BLaER1 (cell line): ENCODE measurements at regions not wholly inside any gene's neighbourhood (a gene's known extent, or its start where the extent isn't known, plus 50 kb on each side); places are given as distances from the start of the nearest gene placed in this dataset.
"Not testable (repeated sequence)": the region's sequence is repeated elsewhere in the genome, so short reads cannot be mapped to it uniquely, and the experiment has no call there.

ENCODE experiments used
- H3K27ac ChIP-seq: shearing (Covaris generic); formaldehyde crosslinking; 2 replicates; pipeline ENCODE4 v1.8.1; 2022
- H3K27me3 ChIP-seq: shearing (Covaris generic); formaldehyde crosslinking; 2 replicates; pipeline ENCODE4 v1.8.1; 2022
- H3K36me3 ChIP-seq: shearing (Covaris generic); formaldehyde crosslinking; 2 replicates; pipeline ENCODE4 v1.8.1; 2022
- H3K4me1 ChIP-seq: shearing (Covaris generic); formaldehyde crosslinking; 2 replicates; pipeline ENCODE4 v1.8.1; 2022
- H3K4me2 ChIP-seq: shearing (Covaris generic); formaldehyde crosslinking; 2 replicates; pipeline ENCODE4 v1.8.1; 2022
- H3K4me3 ChIP-seq: shearing (Covaris generic); formaldehyde crosslinking; 2 replicates; pipeline ENCODE4 v1.8.1; 2022
- H3K9ac ChIP-seq: shearing (Covaris generic); formaldehyde crosslinking; 2 replicates; pipeline ENCODE4 v1.8.1; 2022
- H3K9me3 ChIP-seq: shearing (Covaris generic); formaldehyde crosslinking; 2 replicates; pipeline ENCODE4 v1.8.1; 2022
- H4K20me1 ChIP-seq: shearing (Covaris generic); formaldehyde crosslinking; 2 replicates; pipeline ENCODE4 v1.8.1; 2022
- Cebpa-rat ChIP-seq: shearing (Covaris generic); IDR thresholded peaks from 2 replicates; pipeline ENCODE4 v1.8.1; 2022

DNA sequence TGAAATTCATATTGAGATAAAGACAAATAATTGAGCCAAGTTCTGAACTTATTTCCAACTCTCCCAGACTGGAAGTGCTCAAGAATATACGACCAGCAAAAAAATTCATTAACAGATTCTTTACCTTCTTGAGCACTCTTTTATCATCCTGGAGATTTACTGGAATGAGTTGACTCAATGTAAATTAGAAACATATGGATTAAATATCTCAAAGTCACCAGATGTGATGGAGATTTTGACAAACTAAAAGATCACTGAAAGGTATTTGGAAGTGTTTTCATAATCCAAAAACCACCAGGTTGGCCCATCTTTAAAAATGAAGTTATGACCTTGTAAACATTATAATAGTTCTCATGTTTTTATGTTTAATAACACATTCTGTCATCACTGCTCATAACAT, 433.2 kb upstream of the RASGRP1 start:
- H3K9ac ChIP-seq: no peak overlapping the region
- H3K36me3 ChIP-seq: no peaks in the 10 kb centered on the region
- H3K4me2 ChIP-seq: no peak overlapping the region
- no peak overlapping the region for H3K27ac ChIP-seq
- H3K4me1 ChIP-seq: no peaks in the 10 kb centered on the region
- no peak overlapping the region for H3K4me3 ChIP-seq
- no peaks in the 10 kb centered on the region for H3K27me3 ChIP-seq
- TF ChIP-seq Cebpa-rat: no peak
- no peaks in the 10 kb centered on the region for H4K20me1 ChIP-seq
- no peaks in the 10 kb centered on the region for H3K9me3 ChIP-seq

DNA sequence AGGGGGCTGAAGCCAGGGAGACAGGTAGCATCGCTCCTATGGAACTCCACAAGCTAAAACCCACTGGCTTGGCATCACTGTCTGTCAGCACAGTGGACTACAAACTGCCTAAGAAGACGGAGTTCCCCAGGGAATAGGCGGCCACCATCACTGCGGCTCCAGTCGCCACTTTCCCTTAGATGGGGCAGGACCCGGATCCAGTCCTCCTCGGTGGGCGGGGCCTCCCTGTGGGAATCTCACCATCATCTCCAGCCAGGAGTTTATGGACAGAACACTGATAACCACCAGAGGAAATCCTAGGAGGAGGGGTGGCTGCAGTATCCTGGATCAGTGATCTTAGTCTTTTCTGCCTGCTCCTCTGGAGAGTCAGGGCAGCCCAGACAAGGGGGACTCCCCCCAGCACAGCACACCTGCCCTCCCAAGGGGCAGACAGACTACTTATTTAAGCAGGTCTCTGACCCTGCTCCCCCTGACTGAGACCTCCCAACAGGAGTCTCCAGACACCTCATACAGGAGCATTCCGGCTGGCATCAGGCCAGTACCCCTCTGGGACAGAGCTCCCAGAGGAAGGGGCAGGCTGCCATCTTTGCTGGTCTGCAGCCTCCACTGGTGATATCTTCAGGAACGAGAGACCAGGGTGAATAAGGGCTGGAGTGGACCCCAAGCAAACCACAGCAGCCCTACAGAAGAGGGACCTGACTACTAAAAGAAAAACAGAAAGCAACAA, 435.6 kb upstream of the RASGRP1 start:
- H3K27me3 ChIP-seq: no peaks in the 10 kb centered on the region
- no peaks in the 10 kb centered on the region for H4K20me1 ChIP-seq
- no peak overlapping the region for H3K4me3 ChIP-seq
- no peak overlapping the region for H3K9ac ChIP-seq
- no peak overlapping the region for H3K4me2 ChIP-seq
- no peak for TF ChIP-seq Cebpa-rat
- no peaks in the 10 kb centered on the region for H3K9me3 ChIP-seq
- no peaks in the 10 kb centered on the region for H3K36me3 ChIP-seq
- no peaks in the 10 kb centered on the region for H3K4me1 ChIP-seq
- no peak overlapping the region for H3K27ac ChIP-seq

DNA sequence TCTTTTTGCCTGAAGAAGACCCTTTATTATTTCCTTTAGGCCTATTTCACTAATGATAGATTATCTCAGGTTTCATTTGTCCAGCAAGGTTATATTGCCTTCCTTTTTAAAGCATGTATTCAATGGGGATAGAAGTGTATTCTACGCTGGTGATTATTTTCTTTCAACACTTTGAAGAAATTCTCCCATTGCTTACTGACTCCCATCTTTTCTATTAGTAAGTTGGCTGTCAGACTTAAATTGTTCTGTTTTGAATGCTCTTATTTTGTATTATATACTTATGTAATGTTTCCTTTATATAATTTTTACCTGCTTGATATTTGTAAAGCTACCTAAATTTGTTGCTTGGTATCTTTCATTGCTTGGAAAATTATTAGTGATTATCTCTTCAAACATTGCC, 445.1 kb upstream of the RASGRP1 start:
- H3K27me3 ChIP-seq: no peaks in the 10 kb centered on the region
- H3K9ac ChIP-seq: no peak overlapping the region
- no peaks in the 10 kb centered on the region for H3K9me3 ChIP-seq
- H3K4me2 ChIP-seq: no peak overlapping the region
- H3K36me3 ChIP-seq: no peaks in the 10 kb centered on the region
- H3K27ac ChIP-seq: no peak overlapping the region
- TF ChIP-seq Cebpa-rat: no peak
- H3K4me3 ChIP-seq: no peak overlapping the region
- no peaks in the 10 kb centered on the region for H3K4me1 ChIP-seq
- H4K20me1 ChIP-seq: no peaks in the 10 kb centered on the region

DNA sequence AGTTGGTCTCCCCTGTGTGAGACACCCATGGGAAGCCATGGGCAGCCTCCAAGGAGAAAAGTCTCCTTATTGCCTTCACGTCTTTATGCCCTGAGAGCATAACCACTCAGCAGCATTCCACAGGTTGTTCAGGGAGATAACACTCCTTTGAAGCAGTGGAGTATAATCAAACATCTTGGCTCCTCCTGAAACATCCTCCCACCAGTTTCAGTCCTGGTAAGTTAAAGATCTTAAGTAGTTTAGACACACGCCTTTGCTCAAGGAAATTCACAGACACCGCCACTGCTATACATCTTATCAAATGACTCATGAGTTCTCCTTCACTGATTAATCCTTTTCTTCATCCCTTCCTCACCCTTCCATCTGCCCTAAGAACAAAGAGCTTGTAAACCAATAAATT, 446.5 kb upstream of the RASGRP1 start:
- H3K9me3 ChIP-seq, H3K4me1 ChIP-seq, H3K27me3 ChIP-seq, H3K9ac ChIP-seq, H4K20me1 ChIP-seq, H3K4me3 ChIP-seq, H3K4me2 ChIP-seq, H3K27ac ChIP-seq, H3K36me3 ChIP-seq: not testable (repeated sequence)

DNA sequence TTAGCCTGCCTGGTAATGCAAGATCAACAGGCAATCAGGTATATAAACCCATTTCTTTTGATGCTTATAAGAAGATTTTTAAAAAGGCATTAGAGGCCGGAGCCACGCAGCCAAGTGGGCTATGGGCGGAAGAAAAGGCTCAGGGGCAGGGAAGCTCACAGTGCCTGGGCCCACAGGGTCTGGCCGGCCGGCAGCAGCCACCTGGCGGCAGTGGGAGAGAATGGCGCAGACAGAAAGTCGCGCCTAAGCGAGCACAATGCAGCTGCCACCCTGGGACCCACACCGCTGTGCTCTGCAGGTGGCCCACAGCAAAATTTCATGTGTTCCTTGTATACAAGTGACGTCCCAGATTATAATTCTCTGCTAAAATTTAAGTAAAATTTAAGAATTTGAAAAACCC, 448.6 kb upstream of the RASGRP1 start:
- H3K4me3 ChIP-seq: no peak overlapping the region
- no peak for TF ChIP-seq Cebpa-rat
- no peak overlapping the region for H3K4me2 ChIP-seq
- no peak overlapping the region for H3K9ac ChIP-seq
- H3K27me3 ChIP-seq: no peaks in the 10 kb centered on the region
- no peaks in the 10 kb centered on the region for H4K20me1 ChIP-seq
- no peaks in the 10 kb centered on the region for H3K36me3 ChIP-seq
- no peak overlapping the region for H3K27ac ChIP-seq
- H3K9me3 ChIP-seq: no peaks in the 10 kb centered on the region
- H3K4me1 ChIP-seq: no peaks in the 10 kb centered on the region

DNA sequence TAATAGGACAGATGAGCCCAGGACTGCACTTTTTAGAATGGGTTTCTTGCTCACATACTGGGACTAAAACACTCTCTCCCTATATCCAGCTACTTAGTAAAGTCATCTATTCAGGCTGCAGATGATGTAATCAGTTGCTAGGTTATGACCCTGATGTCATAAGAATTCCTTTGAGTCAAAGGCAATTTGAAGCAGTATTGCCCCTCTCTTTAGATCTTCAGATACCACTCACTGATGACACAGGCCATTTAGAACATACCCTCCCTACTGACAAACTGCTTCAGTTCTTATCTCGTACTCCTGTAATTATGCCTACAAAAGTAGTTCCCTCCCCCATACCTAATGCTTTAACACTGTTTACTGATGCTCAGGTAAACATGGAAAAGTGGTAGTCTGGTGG, 450.1 kb upstream of the RASGRP1 start:
- Histone ChIP-seq H3K27ac (no peak overlapping the region), H3K9ac (no peak overlapping the region), H4K20me1 (no peaks in the 10 kb centered on the region), H3K36me3 (no peaks in the 10 kb centered on the region), H3K27me3 (no peaks in the 10 kb centered on the region), H3K9me3 (no peaks in the 10 kb centered on the region), H3K4me3 (no peak overlapping the region), H3K4me1 (no peaks in the 10 kb centered on the region; the same call in 1 of the 2 replicates), H3K4me2 (no peak overlapping the region)
- no peak for TF ChIP-seq Cebpa-rat

DNA sequence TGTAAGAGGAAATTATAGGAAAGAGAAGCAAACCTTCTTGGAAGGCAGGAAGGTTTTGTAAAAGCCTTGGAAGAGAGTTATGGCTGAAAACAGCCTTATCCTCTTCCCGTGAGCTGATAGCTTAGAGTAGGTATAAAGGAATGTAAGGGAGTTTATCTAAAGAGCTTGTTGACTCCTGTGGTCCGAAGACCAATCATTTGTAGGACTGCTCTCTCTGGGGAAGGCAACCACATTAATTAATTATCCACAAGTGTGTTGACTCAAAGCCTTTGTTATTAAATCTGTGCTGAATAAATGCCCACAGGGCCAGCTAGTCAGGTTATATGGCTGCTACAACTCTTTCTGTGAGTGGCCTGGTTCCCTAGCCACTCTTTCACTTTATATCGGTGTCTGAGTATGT, 452.1 kb upstream of the RASGRP1 start:
- H4K20me1 ChIP-seq: no peaks in the 10 kb centered on the region
- H3K36me3 ChIP-seq: no peaks in the 10 kb centered on the region
- H3K27me3 ChIP-seq: no peaks in the 10 kb centered on the region
- H3K4me1 ChIP-seq: no peaks in the 10 kb centered on the region; the same call in 1 of the 2 replicates
- TF ChIP-seq Cebpa-rat: no peak
- no peak overlapping the region for H3K27ac ChIP-seq
- no peaks in the 10 kb centered on the region for H3K9me3 ChIP-seq
- H3K4me2 ChIP-seq: no peak overlapping the region
- no peak overlapping the region for H3K4me3 ChIP-seq
- no peak overlapping the region for H3K9ac ChIP-seq

DNA sequence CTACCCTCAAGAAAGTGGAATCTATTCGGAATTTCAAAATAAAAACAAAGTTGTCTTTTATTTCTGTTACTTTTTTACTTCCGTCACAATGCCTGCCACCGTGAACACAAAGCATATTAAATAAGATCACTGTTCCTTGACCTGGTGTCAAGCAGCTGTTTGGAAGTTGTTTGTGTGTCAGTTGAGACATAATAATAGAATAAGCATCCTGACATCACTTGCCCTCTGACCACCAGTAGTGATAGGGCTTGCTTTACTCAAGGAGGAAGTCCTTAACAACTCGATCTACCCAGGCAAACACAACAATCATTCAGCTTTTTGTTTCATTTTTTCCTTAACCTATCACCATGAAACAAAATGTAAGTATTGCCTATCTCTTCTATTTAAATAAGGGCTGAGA, 454.4 kb upstream of the RASGRP1 start:
- Histone ChIP-seq H3K4me1 (no peaks in the 10 kb centered on the region; the same call in 1 of the 2 replicates), H3K27me3 (no peaks in the 10 kb centered on the region), H3K27ac (no peak overlapping the region), H3K4me2 (no peak overlapping the region; the same call in 1 of the 2 replicates), H4K20me1 (no peaks in the 10 kb centered on the region), H3K9me3 (no peaks in the 10 kb centered on the region), H3K4me3 (no peak overlapping the region), H3K36me3 (no peaks in the 10 kb centered on the region), H3K9ac (no peak overlapping the region)
- TF ChIP-seq Cebpa-rat: no peak

DNA sequence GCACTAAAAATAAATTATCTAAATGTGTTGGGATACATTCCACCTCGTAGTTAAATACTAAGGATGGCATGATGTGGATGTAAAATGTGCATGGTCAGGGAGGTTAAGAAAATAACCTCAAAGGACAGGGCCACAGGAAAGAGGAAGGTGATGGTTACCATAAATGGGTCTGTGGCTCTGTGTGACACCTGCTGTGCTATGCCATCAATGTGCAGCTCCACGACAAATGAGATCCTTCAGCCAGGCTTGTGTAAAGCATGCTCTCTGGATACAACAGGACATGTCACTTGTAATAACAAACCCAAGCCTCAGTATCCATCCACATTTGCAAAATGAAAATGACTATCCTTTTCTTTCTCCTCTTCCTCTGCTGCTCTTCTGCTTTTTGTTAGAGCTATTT, 456.7 kb upstream of the RASGRP1 start:
- Histone ChIP-seq H3K4me3 (no peak overlapping the region), H3K9ac (no peak overlapping the region), H3K36me3 (no peaks in the 10 kb centered on the region), H3K4me1 (no peaks in the 10 kb centered on the region; the same call in 1 of the 2 replicates), H3K4me2 (no peak overlapping the region), H4K20me1 (no peaks in the 10 kb centered on the region), H3K9me3 (no peaks in the 10 kb centered on the region), H3K27ac (no peak overlapping the region), H3K27me3 (no peaks in the 10 kb centered on the region)
- TF ChIP-seq Cebpa-rat: no peak

DNA sequence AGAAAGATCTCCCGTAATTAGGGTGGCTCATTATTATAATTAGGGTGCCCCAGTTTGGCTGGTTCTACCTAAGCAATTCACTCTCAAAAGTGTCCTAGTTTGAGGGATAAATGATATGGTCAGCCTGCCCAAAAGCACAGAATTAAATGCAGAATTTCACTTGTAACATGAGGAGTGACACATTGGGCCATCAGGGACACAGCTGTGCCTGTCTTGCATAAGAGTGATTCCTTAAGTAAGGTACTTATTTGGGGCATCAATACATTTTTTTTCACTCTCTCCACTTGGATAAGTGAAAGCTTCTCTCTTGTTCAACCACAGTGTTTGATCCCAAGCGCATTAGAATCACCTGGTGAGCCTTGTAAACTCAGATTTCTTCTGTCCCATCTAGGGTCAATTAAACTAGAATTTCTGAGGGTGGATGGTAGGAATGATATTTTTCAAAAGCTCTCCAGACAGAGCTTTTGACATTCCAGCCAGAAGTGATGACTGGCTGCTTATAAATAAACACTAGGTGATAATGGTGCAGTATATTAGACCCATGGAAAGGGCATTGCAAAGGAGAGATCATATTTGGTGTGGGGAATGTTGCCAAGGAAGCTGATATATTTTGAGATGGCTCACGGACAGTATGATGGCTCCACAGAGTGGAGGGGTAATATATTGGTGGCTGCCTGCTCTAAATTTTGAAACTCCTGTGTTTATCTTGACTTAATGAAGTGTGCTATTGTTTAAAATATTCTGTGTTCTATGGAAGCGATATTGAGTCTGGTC, 458.1 kb upstream of the RASGRP1 start:
- no peak for TF ChIP-seq Cebpa-rat
- Histone ChIP-seq H3K9me3 (no peaks in the 10 kb centered on the region), H3K4me3 (no peak overlapping the region), H3K27ac (no peak overlapping the region), H3K9ac (no peak overlapping the region), H3K4me2 (no peak overlapping the region), H3K4me1 (no peaks in the 10 kb centered on the region; the same call in 1 of the 2 replicates), H3K27me3 (no peaks in the 10 kb centered on the region), H4K20me1 (no peaks in the 10 kb centered on the region), H3K36me3 (no peaks in the 10 kb centered on the region)
